H1 (cell line): ENCODE measurements at regions not wholly inside any gene's neighbourhood (a gene's known extent, or its start where the extent isn't known, plus 50 kb on each side); places are given as distances from the start of the nearest gene placed in this dataset.

ENCODE experiments used
- CTCF ChIA-PET: fragments of 300-600 bp; sonication (Branson Sonifier 250); formaldehyde crosslinking; loops from one replicate; lab custom pipeline; 2021; ENCODE audit not compliant: partially characterized antibody; lab: Charles Lee
- POLR2A ChIA-PET: fragments of 300-600 bp; sonication (Branson Sonifier 250); formaldehyde crosslinking; loops from one replicate; lab custom pipeline; 2021; ENCODE audit warnings: inconsistent platforms; ENCODE audit not compliant: partially characterized antibody; lab: Charles Lee
- DNase-seq, 2 experiments: peaks; one replicate each; pipeline versions ENCODE4 v3.0.0 to v3.0.0-alpha.2; 2010 to 2022; ENCODE audit warnings: low spot score in 2 of 2, low read depth in 1 of 2, mixed read lengths in 1 of 2
- FAIRE-seq: peaks from 2 replicates; lab custom pipeline; 2011; peaks lifted over from hg19 to GRCh38; lab: Jason Lieb, UNC
- H2AFZ ChIP-seq: 2 replicates; pipeline ENCODE4 v1.8.1; 2012; ENCODE audit warnings: low read length, inconsistent platforms
- H2AK5ac ChIP-seq: 2 replicates; pipeline ENCODE4 v1.6.1; 2013; ENCODE audit warnings: low read depth, low read length
- H2BK120ac ChIP-seq: replicated peaks from 2 replicates; pipeline ENCODE3; 2013; ENCODE audit warnings: low read depth, low read length, inconsistent platforms
- H2BK12ac ChIP-seq: 2 replicates; pipeline ENCODE4 v1.6.1; 2013; ENCODE audit warnings: low read depth, low read length
- H2BK15ac ChIP-seq: 2 replicates; pipeline ENCODE4 v1.6.1; 2013; ENCODE audit warnings: low read length
- H2BK20ac ChIP-seq: 2 replicates; pipeline ENCODE4 v1.6.1; 2013; ENCODE audit warnings: low read length
- H2BK5ac ChIP-seq: 2 replicates; pipeline ENCODE4 v1.6.1; 2013; ENCODE audit warnings: low read depth, low read length
- H3K14ac ChIP-seq: 2 replicates; pipeline ENCODE4 v1.6.1; 2013; ENCODE audit warnings: inconsistent platforms; ENCODE audit not compliant: insufficient read length
- H3K18ac ChIP-seq: 2 replicates; pipeline ENCODE4 v1.6.1; 2013; ENCODE audit warnings: low read length; ENCODE audit errors: extremely low read depth
- H3K23ac ChIP-seq: 2 replicates; pipeline ENCODE4 v1.6.1; 2013; ENCODE audit warnings: inconsistent platforms; ENCODE audit not compliant: insufficient read length
- H3K23me2 ChIP-seq: 2 replicates; pipeline ENCODE4 v1.6.1; 2013; ENCODE audit warnings: low read depth, low read length
- H3K27ac ChIP-seq: 2 replicates; pipeline ENCODE4 v1.6.1; 2011; ENCODE audit warnings: low read depth, low read length, inconsistent platforms
- H3K27me3 ChIP-seq, 4 experiments: replicated peaks in 1 of 4; 1 replicate in 1 of 4; 2 replicates in 3 of 4; pipeline versions ENCODE4 v1.6.1 to v1.8.1; 2011 to 2013; ENCODE audit warnings: low read length in 3 of 4, mild to moderate bottlenecking in 3 of 4, inconsistent platforms in 2 of 4, mixed read lengths in 2 of 4, moderate library complexity in 1 of 4; ENCODE audit not compliant: control insufficient read depth in 3 of 4, insufficient read depth in 3 of 4; ENCODE audit errors: extremely low read depth in 1 of 4
- H3K36me3 ChIP-seq, 4 experiments: 2 replicates each; pipeline versions ENCODE4 v1.6.1 to v1.8.1; 2011 to 2013; ENCODE audit warnings: mild to moderate bottlenecking in 4 of 4, low read length in 3 of 4, moderate library complexity in 2 of 4, control low read depth in 1 of 4, inconsistent platforms in 1 of 4; ENCODE audit not compliant: insufficient read depth in 4 of 4, control insufficient read depth in 2 of 4
- H3K4ac ChIP-seq: replicated peaks from 2 replicates; pipeline ENCODE3; 2013; ENCODE audit warnings: low read length, low read depth, mixed read lengths, inconsistent platforms; ENCODE audit not compliant: insufficient read length
- H3K4me1 ChIP-seq, 4 experiments: replicated peaks in 1 of 4; 1 replicate in 1 of 4; 2 replicates in 3 of 4; pipeline versions ENCODE4 v1.6.1 to v1.8.1; 2011 to 2013; ENCODE audit warnings: low read length in 3 of 4, inconsistent platforms in 2 of 4, mixed read lengths in 1 of 4; ENCODE audit not compliant: insufficient read depth in 4 of 4, control insufficient read depth in 3 of 4
- H3K4me2 ChIP-seq, 2 experiments: 2 replicates each; pipeline versions ENCODE4 v1.6.1 to v1.8.1; 2011 to 2013; ENCODE audit warnings: low read depth in 2 of 2, low read length in 2 of 2, control low read depth in 1 of 2, inconsistent platforms in 1 of 2, mild to moderate bottlenecking in 1 of 2; ENCODE audit not compliant: insufficient read depth in 1 of 2
- H3K4me3 ChIP-seq, 4 experiments: fragments of 200-600, 300-600 bp in 1 of 4; sonication (generic), shearing (Covaris generic), sonication (Bioruptor Twin) in 1 of 4; 2 replicates each; pipeline versions ENCODE4 v1.5.1 to v1.8.1; 2011 to 2016; ENCODE audit warnings: low read length in 4 of 4, low read depth in 3 of 4, control low read depth in 2 of 4, inconsistent platforms in 2 of 4, mild to moderate bottlenecking in 2 of 4, mixed read lengths in 1 of 4, moderate library complexity in 1 of 4; ENCODE audit not compliant: insufficient read depth in 2 of 4; ENCODE audit errors: extremely low read depth in 1 of 4
- H3K56ac ChIP-seq: replicated peaks from 2 replicates; pipeline ENCODE3; 2013; ENCODE audit warnings: low read depth, mild to moderate bottlenecking, mixed read lengths, low read length, inconsistent platforms; ENCODE audit not compliant: insufficient read length
- H3K79me1 ChIP-seq: 2 replicates; pipeline ENCODE4 v1.6.1; 2013; ENCODE audit warnings: low read depth, low read length, control low read depth
- H3K79me2 ChIP-seq, 2 experiments: 2 replicates each; pipeline versions ENCODE4 v1.6.1 to v1.8.1; 2012 to 2013; ENCODE audit warnings: low read length in 2 of 2, mild to moderate bottlenecking in 2 of 2, inconsistent platforms in 1 of 2; ENCODE audit not compliant: insufficient read depth in 2 of 2, control insufficient read depth in 1 of 2
- H3K9ac ChIP-seq, 4 experiments: replicated peaks in 1 of 4; 1 replicate in 1 of 4; 2 replicates in 3 of 4; pipeline versions ENCODE4 v1.6.1 to v1.8.1; 2011 to 2013; ENCODE audit warnings: low read depth in 3 of 4, low read length in 3 of 4, control low read depth in 2 of 4, mild to moderate bottlenecking in 2 of 4, moderate library complexity in 2 of 4, inconsistent platforms in 1 of 4; ENCODE audit errors: extremely low read depth in 1 of 4
- H3K9me3 ChIP-seq, 2 experiments: 2 replicates each; pipeline versions ENCODE4 v1.6.1 to v1.8.1; 2012 to 2013; ENCODE audit warnings: mild to moderate bottlenecking in 2 of 2, moderate library complexity in 2 of 2, control low read depth in 1 of 2, inconsistent platforms in 1 of 2, low read depth in 1 of 2, low read length in 1 of 2, mixed read lengths in 1 of 2; ENCODE audit not compliant: insufficient read depth in 2 of 2
- H4K20me1 ChIP-seq, 2 experiments: replicated peaks in 1 of 2; 2 replicates each; pipeline versions ENCODE3 to v1.8.1; 2011 to 2013; ENCODE audit warnings: inconsistent platforms in 2 of 2, low read length in 2 of 2, mild to moderate bottlenecking in 1 of 2; ENCODE audit not compliant: insufficient read depth in 2 of 2, control insufficient read depth in 1 of 2
- H4K5ac ChIP-seq: 2 replicates; pipeline ENCODE4 v1.6.1; 2013; ENCODE audit warnings: low read length, low read depth, mixed read lengths, inconsistent platforms; ENCODE audit not compliant: insufficient read length
- H4K8ac ChIP-seq: 2 replicates; pipeline ENCODE4 v1.8.0; 2013; ENCODE audit warnings: mild to moderate bottlenecking, moderate library complexity, low read length, inconsistent platforms; ENCODE audit not compliant: insufficient read depth; ENCODE audit errors: extremely low read depth
- H4K91ac ChIP-seq: replicated peaks from 2 replicates; pipeline ENCODE3; 2013; ENCODE audit warnings: low read length, mixed read lengths, inconsistent platforms; ENCODE audit not compliant: insufficient read length
- CBX5 ChIP-seq: fragments of 300-800, 300-1000 bp; sonication (generic); IDR thresholded peaks from 2 replicates; pipeline ENCODE4 v1.7.1; 2016; ENCODE audit warnings: antibody characterized with exemption, low read length, low read depth
- FOSL1 ChIP-seq: IDR thresholded peaks from 2 replicates; pipeline ENCODE4 v1.6.1; 2011; ENCODE audit warnings: mild to moderate bottlenecking, low read depth, low read length, moderate library complexity; ENCODE audit not compliant: insufficient read depth
- NRF1 ChIP-seq: IDR thresholded peaks from 2 replicates; pipeline ENCODE4 v1.6.1; 2011; ENCODE audit warnings: mild to moderate bottlenecking, low read depth, low read length, improper control_type of control experiment
- POU5F1 ChIP-seq: IDR thresholded peaks from 2 replicates; pipeline ENCODE4 v1.6.1; 2011; ENCODE audit warnings: low read depth, mild to moderate bottlenecking, low read length, moderate library complexity
- RAD21 ChIP-seq, 2 experiments: IDR thresholded peaks in 1 of 2; conservative IDR thresholded peaks in 1 of 2; 2 replicates each; pipeline ENCODE4 v1.6.1; 2011; ENCODE audit warnings: low read depth in 2 of 2, low read length in 2 of 2, improper control_type of control experiment in 1 of 2, inconsistent platforms in 1 of 2, mild to moderate bottlenecking in 1 of 2, moderate library complexity in 1 of 2
- RBBP5 ChIP-seq: IDR thresholded peaks from 2 replicates; pipeline ENCODE4 v1.7.1; 2012; ENCODE audit warnings: low read depth, mild to moderate bottlenecking, inconsistent platforms, low read length, moderate library complexity, borderline replicate concordance
- RFX5 ChIP-seq: IDR thresholded peaks from 2 replicates; pipeline ENCODE4 v1.6.1; 2011; ENCODE audit warnings: low read depth, low read length, improper control_type of control experiment, borderline replicate concordance
- SIN3A ChIP-seq, 2 experiments: IDR thresholded peaks in 1 of 2; conservative IDR thresholded peaks in 1 of 2; 2 replicates each; pipeline ENCODE4 v1.6.1; 2011 to 2012; ENCODE audit warnings: low read length in 2 of 2, improper control_type of control experiment in 1 of 2, low read depth in 1 of 2, mild to moderate bottlenecking in 1 of 2
- SP1 ChIP-seq: IDR thresholded peaks from 2 replicates; pipeline ENCODE4 v1.6.1; 2011; ENCODE audit warnings: low read depth, low read length
- SRF ChIP-seq: IDR thresholded peaks from 2 replicates; pipeline ENCODE4 v1.6.1; 2011; ENCODE audit warnings: mild to moderate bottlenecking, low read depth, low read length, moderate library complexity
- SUZ12 ChIP-seq: fragments of 200-600 bp; sonication (generic); IDR thresholded peaks from 2 replicates; pipeline ENCODE4 v1.6.1; 2012; ENCODE audit warnings: mild to moderate bottlenecking, inconsistent platforms, low read length, moderate library complexity, mixed read lengths
- TBP ChIP-seq: IDR thresholded peaks from 2 replicates; pipeline ENCODE4 v1.6.1; 2011; ENCODE audit warnings: low read depth, low read length, improper control_type of control experiment
- WGBS, 2 experiments: shearing (Covaris generic) in 1 of 2; methylation state at CpG; one replicate each; pipeline versions ENCODE4 v1.1.6 to v1.1.7; 2013 to 2015; ENCODE audit warnings: low lambda C conversion rate in 2 of 2, mixed read lengths in 2 of 2, inconsistent platforms in 1 of 2, low coverage in 1 of 2, missing lambda C conversion rate in 1 of 2; ENCODE audit not compliant: insufficient replicate concordance in 2 of 2, insufficient coverage in 1 of 2, insufficient read length in 1 of 2; ENCODE audit errors: extremely low coverage in 1 of 2, missing lambda C conversion rate in 1 of 2; 5-methylcytosine and 5-hydroxymethylcytosine counted together
- TF ChIP-seq, protein P1 (sequence below): IDR thresholded peaks from 2 replicates; pipeline ENCODE4 v1.6.1; 2011; ENCODE audit warnings: low read depth, mild to moderate bottlenecking, low read length; ENCODE audit not compliant: insufficient read depth
- TF ChIP-seq, protein P2 (sequence below): IDR thresholded peaks from 2 replicates; pipeline ENCODE4 v1.6.1; 2012; ENCODE audit warnings: inconsistent platforms

DNA sequence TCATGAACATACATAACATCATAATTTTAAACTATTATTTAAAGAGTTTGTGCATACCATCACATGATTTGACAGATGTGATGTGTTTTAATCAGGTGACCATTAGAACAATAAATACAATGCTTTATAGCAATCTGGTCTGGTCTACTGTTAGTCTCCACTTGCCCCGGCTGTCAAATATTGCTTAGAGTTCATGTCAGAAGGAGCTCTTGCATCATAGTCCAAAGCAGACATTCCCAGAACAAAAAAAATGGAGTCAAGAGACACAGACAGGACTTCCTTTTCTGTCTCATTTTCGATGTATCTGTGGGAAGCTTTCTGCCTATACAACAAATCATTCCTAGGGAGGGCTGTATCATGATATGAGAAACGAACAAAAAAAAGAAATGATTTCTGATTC is 979.2 kb upstream of the WWC1 start:
- no peak overlapping the region for H2BK5ac ChIP-seq
- no peaks in the 10 kb centered on the region for H3K79me1 ChIP-seq
- no peak overlapping the region for H4K8ac ChIP-seq
- no peak overlapping the region for H3K18ac ChIP-seq
- no peaks in the 10 kb centered on the region for H3K36me3 ChIP-seq
- H2AFZ ChIP-seq: no peak overlapping the region
- no peak overlapping the region for H3K4me3 ChIP-seq
- no peak overlapping the region for H2AK5ac ChIP-seq
- H3K9ac ChIP-seq: no peak overlapping the region
- POLR2A ChIA-PET: no interaction called here
- H3K23ac ChIP-seq: no peak overlapping the region
- 94% methylated on average over 3 of the region's 3 CpGs; no CpG with 5 or more reads in 1 of the 2 experiments for WGBS, 2 experiments
- no peak overlapping the region for H3K4ac ChIP-seq
- no peaks in the 10 kb centered on the region for H4K20me1 ChIP-seq
- H3K4me1 ChIP-seq: peaks cover 0 to 2% (median under 1%) of the 10 kb centered on the region in 4 experiments; a peak in 2 of 7 replicates
- FAIRE-seq (no peak), DNase-seq (no peak)
- no peak overlapping the region for H4K5ac ChIP-seq
- H3K56ac ChIP-seq: no peak overlapping the region
- CTCF ChIA-PET: no interaction called here
- no peak overlapping the region for H3K4me2 ChIP-seq
- H3K27ac ChIP-seq: no peak overlapping the region
- no peak overlapping the region for H3K14ac ChIP-seq
- H2BK12ac ChIP-seq: no peak overlapping the region
- no peak overlapping the region for H2BK20ac ChIP-seq
- no peaks in the 10 kb centered on the region for H3K23me2 ChIP-seq
- H3K9me3 ChIP-seq: no peaks in the 10 kb centered on the region
- H2BK15ac ChIP-seq: no peak overlapping the region
- no peaks in the 10 kb centered on the region for H3K79me2 ChIP-seq
- H3K27me3 ChIP-seq: no peaks in the 10 kb centered on the region
- H2BK120ac ChIP-seq: no peak overlapping the region
- H4K91ac ChIP-seq: no peak overlapping the region
- TF ChIP-seq SUZ12 (no peak), FOSL1 (no peak), POU5F1 (no peak), SIN3A (conservative IDR thresholded peaks at IDR 0.05 in 1 of 2, IDR thresholded peaks at IDR 0.05 in 1 of 2; ENCODE audit: low read depth in 1 of 2, low read length in 2 of 2) (no peak), RFX5 (no peak), CBX5 (no peak), NRF1 (no peak), RAD21 (IDR thresholded peaks at IDR 0.05 in 1 of 2, conservative IDR thresholded peaks at IDR 0.05 in 1 of 2; ENCODE audit: low read depth in 2 of 2, low read length in 2 of 2) (no peak), SP1 (no peak), RBBP5 (no peak), TBP (no peak), SRF (no peak)
- TF ChIP-seq, protein P1, sequence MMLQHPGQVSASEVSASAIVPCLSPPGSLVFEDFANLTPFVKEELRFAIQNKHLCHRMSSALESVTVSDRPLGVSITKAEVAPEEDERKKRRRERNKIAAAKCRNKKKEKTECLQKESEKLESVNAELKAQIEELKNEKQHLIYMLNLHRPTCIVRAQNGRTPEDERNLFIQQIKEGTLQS: no peak
- TF ChIP-seq, protein P2, sequence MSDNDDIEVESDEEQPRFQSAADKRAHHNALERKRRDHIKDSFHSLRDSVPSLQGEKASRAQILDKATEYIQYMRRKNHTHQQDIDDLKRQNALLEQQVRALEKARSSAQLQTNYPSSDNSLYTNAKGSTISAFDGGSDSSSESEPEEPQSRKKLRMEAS: no peak
